ENCODE measurements at regions not wholly inside any gene's neighbourhood (a gene's known extent, or its start where the extent isn't known, plus 50 kb on each side); places are given as distances from the start of the nearest gene placed in this dataset.

DNA sequence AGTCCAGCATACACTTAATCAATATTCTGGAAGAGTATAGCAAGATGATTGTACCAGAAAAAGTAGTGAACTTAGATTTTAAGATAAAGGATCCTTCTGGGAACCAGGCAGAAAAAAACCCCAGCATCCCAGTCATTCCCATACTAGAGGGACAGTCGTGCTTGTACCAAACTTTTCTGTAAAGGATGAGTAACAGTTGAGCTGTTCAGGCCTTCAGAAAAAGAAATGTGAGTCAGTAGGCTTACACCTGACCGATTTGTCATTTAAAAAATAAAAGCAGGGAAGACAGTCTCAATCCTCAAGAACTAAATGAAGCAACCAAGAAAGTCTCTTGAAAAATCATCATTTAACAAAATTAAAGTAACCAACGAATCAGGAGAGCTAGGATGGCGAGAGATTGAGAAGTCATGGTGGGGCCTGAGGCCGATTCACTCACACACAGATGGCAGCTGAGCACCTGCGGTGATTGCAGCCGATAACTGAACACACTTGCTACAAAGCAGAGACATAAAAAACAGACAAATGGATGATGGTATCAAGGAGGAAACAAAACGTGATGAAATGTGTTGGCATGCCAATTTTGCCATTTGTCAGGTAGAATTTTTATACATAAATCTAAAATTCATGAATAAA is 170.0 kb upstream of the ALKAL2 start:
- Histone ChIP-seq H2BK15ac (replicated peaks; ENCODE audit: low read depth) (no peak overlapping the region), H3K4ac (ENCODE audit: low read depth, low read length) (no peak overlapping the region), H3K4me1 (ENCODE audit: control insufficient read depth, low read depth, low read length) (no peaks in the 10 kb centered on the region), H4K5ac (ENCODE audit: low read length) (no peak overlapping the region), H3K79me1 (ENCODE audit: low read length) (no peaks in the 10 kb centered on the region), H3K4me2 (ENCODE audit: low read length) (no peak overlapping the region), H2BK5ac (ENCODE audit: low read length) (no peak overlapping the region), H4K8ac (ENCODE audit: low read depth, low read length) (no peak overlapping the region), H3K18ac (ENCODE audit: low read length) (no peak overlapping the region), H3K36me3 (ENCODE audit: control insufficient read depth, insufficient read depth, low read length) (no peaks in the 10 kb centered on the region), H3K27ac (ENCODE audit: low read depth, low read length) (no peak overlapping the region), H2AK5ac (ENCODE audit: low read length) (no peak overlapping the region), H3K4me3 (ENCODE audit: low read length) (no peak overlapping the region), H3K79me2 (ENCODE audit: control insufficient read depth, insufficient read depth, low read length) (no peaks in the 10 kb centered on the region), H3K9ac (ENCODE audit: low read length) (no peak overlapping the region), H2BK120ac (ENCODE audit: low read depth, low read length) (no peak overlapping the region), H3K56ac (ENCODE audit: low read length) (no peak overlapping the region), H3K23ac (ENCODE audit: low read length) (no peak overlapping the region), H3K27me3 (ENCODE audit: insufficient read depth, low read length, poor library complexity) (no peaks in the 10 kb centered on the region)
- WGBS (ENCODE audit: extremely low coverage, insufficient coverage, low lambda C conversion rate) = no CpG with 5 or more reads among the region's 8 CpGs
- DNase-seq = no peak

DNA sequence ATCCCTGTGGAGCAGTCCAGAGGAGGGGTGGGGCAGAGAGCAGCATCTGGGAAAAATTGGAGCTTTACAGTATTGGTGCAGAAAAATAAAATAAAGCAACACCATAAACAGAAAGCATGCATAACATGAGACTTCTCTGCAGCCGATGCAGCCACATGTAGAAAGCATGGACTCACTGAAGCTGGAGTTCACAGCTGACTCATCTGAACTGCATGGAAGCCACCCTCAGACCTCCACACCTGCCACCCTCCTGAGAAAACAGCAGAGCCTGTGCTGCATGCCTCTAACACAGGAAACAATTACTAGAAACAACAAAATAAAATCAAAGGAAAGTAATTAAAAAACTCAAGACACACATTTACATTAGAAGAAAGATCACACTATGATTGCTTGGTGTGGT is 169.4 kb upstream of the ALKAL2 start:
- Histone ChIP-seq H4K5ac (ENCODE audit: low read length) (no peak overlapping the region), H2AK5ac (ENCODE audit: low read length) (no peak overlapping the region), H3K79me1 (ENCODE audit: low read length) (no peaks in the 10 kb centered on the region), H3K27me3 (ENCODE audit: insufficient read depth, low read length, poor library complexity) (no peaks in the 10 kb centered on the region), H3K27ac (ENCODE audit: low read depth, low read length) (no peak overlapping the region), H3K4ac (ENCODE audit: low read depth, low read length) (no peak overlapping the region), H3K79me2 (ENCODE audit: control insufficient read depth, insufficient read depth, low read length) (no peaks in the 10 kb centered on the region), H2BK5ac (ENCODE audit: low read length) (no peak overlapping the region), H2BK15ac (replicated peaks; ENCODE audit: low read depth) (no peak overlapping the region), H3K18ac (ENCODE audit: low read length) (no peak overlapping the region), H3K36me3 (ENCODE audit: control insufficient read depth, insufficient read depth, low read length) (no peaks in the 10 kb centered on the region), H3K23ac (ENCODE audit: low read length) (no peak overlapping the region), H3K4me3 (ENCODE audit: low read length) (no peak overlapping the region), H4K8ac (ENCODE audit: low read depth, low read length) (no peak overlapping the region), H3K4me2 (ENCODE audit: low read length) (no peak overlapping the region), H3K4me1 (ENCODE audit: control insufficient read depth, low read depth, low read length) (no peaks in the 10 kb centered on the region), H3K9ac (ENCODE audit: low read length) (no peak overlapping the region), H3K56ac (ENCODE audit: low read length) (no peak overlapping the region), H2BK120ac (ENCODE audit: low read depth, low read length) (no peak overlapping the region)
- WGBS (ENCODE audit: extremely low coverage, insufficient coverage, low lambda C conversion rate) = no CpG with 5 or more reads among the region's 1 CpG
- no peak for DNase-seq

DNA sequence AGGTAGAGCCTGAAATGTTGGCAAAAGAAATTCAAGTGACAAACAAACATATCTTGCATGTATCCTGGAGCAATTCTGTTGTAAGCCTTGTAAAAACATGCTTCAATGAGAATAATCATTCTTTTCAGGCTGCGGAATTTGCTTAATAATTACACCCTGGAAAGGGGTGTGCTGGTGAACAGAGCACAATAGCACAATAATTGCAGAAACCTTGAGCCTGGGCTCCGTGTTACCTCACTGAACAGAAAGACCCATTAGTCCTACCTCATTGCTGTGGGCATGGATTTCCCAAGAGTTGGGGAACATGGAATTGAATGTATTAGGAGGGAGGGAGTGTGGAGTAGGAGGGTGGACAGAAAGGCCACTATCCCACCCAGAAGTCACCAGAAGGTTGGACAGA is 168.0 kb upstream of the ALKAL2 start:
- H2BK120ac ChIP-seq (ENCODE audit: low read depth, low read length) = no peak overlapping the region
- no CpG with 5 or more reads among the region's 2 CpGs for WGBS (ENCODE audit: extremely low coverage, insufficient coverage, low lambda C conversion rate)

DNA sequence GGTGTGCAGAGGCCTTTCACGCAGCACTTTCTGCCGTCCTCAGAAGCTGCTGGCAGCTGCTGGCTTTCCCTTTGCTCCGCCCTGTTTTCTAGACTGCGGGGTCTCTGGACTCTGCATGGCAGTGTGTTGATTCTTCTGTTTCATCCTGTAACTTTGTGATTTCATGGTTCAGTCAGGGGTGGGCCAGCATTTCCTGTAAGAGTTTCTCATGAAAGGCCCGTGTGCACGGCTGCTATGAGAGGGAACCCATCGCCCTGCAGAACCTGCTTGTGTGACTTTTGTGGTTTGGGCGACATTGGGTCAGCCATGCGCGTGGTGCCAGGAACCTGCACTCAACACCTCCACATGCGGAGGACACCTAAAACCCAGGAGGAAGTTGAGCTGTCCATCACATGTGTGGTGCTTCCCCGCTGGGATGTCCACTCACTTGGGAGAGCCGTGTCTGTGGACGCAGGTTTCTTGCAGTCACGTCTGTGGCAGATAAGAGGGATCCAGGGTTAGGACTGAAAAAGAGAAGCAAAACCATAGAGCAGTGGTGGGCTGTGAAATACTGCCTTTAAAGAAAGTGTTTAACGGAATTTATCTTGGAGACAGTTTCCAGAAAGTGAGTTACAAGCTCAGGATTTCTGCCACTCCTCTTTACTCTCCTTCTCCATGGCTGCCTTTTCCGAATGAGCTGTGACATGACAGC is 167.3 kb upstream of the ALKAL2 start:
- H3K18ac ChIP-seq (ENCODE audit: low read length) = no peak overlapping the region
- no peaks in the 10 kb centered on the region for H3K4me1 ChIP-seq (ENCODE audit: control insufficient read depth, low read depth, low read length)
- H3K4me2 ChIP-seq (ENCODE audit: low read length) = no peak overlapping the region
- DNase-seq = no peak
- H3K36me3 ChIP-seq (ENCODE audit: control insufficient read depth, insufficient read depth, low read length) = no peaks in the 10 kb centered on the region
- no peak overlapping the region for H3K56ac ChIP-seq (ENCODE audit: low read length)
- no peak overlapping the region for H3K4ac ChIP-seq (ENCODE audit: low read depth, low read length)
- no peak overlapping the region for H4K8ac ChIP-seq (ENCODE audit: low read depth, low read length)
- H3K27ac ChIP-seq (ENCODE audit: low read depth, low read length) = no peak overlapping the region
- no peak overlapping the region for H2BK5ac ChIP-seq (ENCODE audit: low read length)
- no peaks in the 10 kb centered on the region for H3K79me1 ChIP-seq (ENCODE audit: low read length)
- H2BK15ac ChIP-seq (replicated peaks; ENCODE audit: low read depth) = no peak overlapping the region
- no peak overlapping the region for H4K5ac ChIP-seq (ENCODE audit: low read length)
- H3K9ac ChIP-seq (ENCODE audit: low read length) = no peak overlapping the region
- H3K79me2 ChIP-seq (ENCODE audit: control insufficient read depth, insufficient read depth, low read length) = no peaks in the 10 kb centered on the region
- no peak overlapping the region for H2BK120ac ChIP-seq (ENCODE audit: low read depth, low read length)
- no peaks in the 10 kb centered on the region for H3K27me3 ChIP-seq (ENCODE audit: insufficient read depth, low read length, poor library complexity)
- H3K23ac ChIP-seq (ENCODE audit: low read length) = no peak overlapping the region
- H3K4me3 ChIP-seq (ENCODE audit: low read length) = no peak overlapping the region
- no peak overlapping the region for H2AK5ac ChIP-seq (ENCODE audit: low read length)
- no CpG with 5 or more reads among the region's 17 CpGs for WGBS (ENCODE audit: extremely low coverage, insufficient coverage, low lambda C conversion rate)

More for the DNA sequence above, 168.0 kb upstream of the ALKAL2 start:
- no peak overlapping the region for H2BK15ac ChIP-seq (replicated peaks; ENCODE audit: low read depth)
- H3K56ac ChIP-seq (ENCODE audit: low read length) = no peak overlapping the region
- H4K5ac ChIP-seq (ENCODE audit: low read length) = no peak overlapping the region
- H3K18ac ChIP-seq (ENCODE audit: low read length) = no peak overlapping the region
- no peak overlapping the region for H3K9ac ChIP-seq (ENCODE audit: low read length)
- no peak for DNase-seq
- H2BK5ac ChIP-seq (ENCODE audit: low read length) = no peak overlapping the region
- H3K36me3 ChIP-seq (ENCODE audit: control insufficient read depth, insufficient read depth, low read length) = no peaks in the 10 kb centered on the region
- H3K79me2 ChIP-seq (ENCODE audit: control insufficient read depth, insufficient read depth, low read length) = no peaks in the 10 kb centered on the region
- no peaks in the 10 kb centered on the region for H3K27me3 ChIP-seq (ENCODE audit: insufficient read depth, low read length, poor library complexity)
- no peak overlapping the region for H2AK5ac ChIP-seq (ENCODE audit: low read length)
- no peak overlapping the region for H3K4me2 ChIP-seq (ENCODE audit: low read length)
- H3K79me1 ChIP-seq (ENCODE audit: low read length) = no peaks in the 10 kb centered on the region
- H4K8ac ChIP-seq (ENCODE audit: low read depth, low read length) = no peak overlapping the region
- no peak overlapping the region for H3K23ac ChIP-seq (ENCODE audit: low read length)
- no peak overlapping the region for H3K27ac ChIP-seq (ENCODE audit: low read depth, low read length)
- no peaks in the 10 kb centered on the region for H3K4me1 ChIP-seq (ENCODE audit: control insufficient read depth, low read depth, low read length)
- H3K4ac ChIP-seq (ENCODE audit: low read depth, low read length) = no peak overlapping the region
- no peak overlapping the region for H3K4me3 ChIP-seq (ENCODE audit: low read length)

DNA sequence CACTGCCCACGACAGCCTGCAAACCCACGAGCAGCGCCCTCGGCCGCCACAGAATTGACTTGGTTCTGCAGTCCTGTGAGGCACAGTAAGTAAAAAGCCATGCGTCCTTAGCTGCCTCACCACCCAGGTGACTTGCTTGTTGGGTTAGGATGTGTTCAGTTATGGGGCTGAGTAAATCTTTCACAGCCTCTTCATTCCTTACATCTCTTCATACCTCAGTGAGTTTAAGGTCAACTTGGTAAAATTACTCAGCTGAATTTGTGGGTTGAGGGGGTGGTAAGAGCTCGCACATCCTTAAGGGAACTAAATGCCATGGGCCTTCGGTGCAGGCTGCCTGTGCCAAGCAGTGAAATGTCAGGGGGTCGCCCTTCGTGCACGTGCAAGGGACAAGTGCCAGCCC is 165.2 kb upstream of the ALKAL2 start:
- Histone ChIP-seq H3K4me2 (ENCODE audit: low read length) (no peak overlapping the region), H3K27me3 (ENCODE audit: insufficient read depth, low read length, poor library complexity) (no peaks in the 10 kb centered on the region), H3K9ac (ENCODE audit: low read length) (no peak overlapping the region), H2BK15ac (replicated peaks; ENCODE audit: low read depth) (no peak overlapping the region), H3K4me3 (ENCODE audit: low read length) (no peak overlapping the region), H4K5ac (ENCODE audit: low read length) (no peak overlapping the region), H3K56ac (ENCODE audit: low read length) (no peak overlapping the region), H3K23ac (ENCODE audit: low read length) (no peak overlapping the region), H2BK5ac (ENCODE audit: low read length) (no peak overlapping the region), H3K27ac (ENCODE audit: low read depth, low read length) (no peak overlapping the region), H3K79me2 (ENCODE audit: control insufficient read depth, insufficient read depth, low read length) (no peaks in the 10 kb centered on the region), H2BK120ac (ENCODE audit: low read depth, low read length) (no peak overlapping the region), H3K79me1 (ENCODE audit: low read length) (no peaks in the 10 kb centered on the region), H2AK5ac (ENCODE audit: low read length) (no peak overlapping the region), H3K18ac (ENCODE audit: low read length) (no peak overlapping the region), H3K4me1 (ENCODE audit: control insufficient read depth, low read depth, low read length) (no peaks in the 10 kb centered on the region), H4K8ac (ENCODE audit: low read depth, low read length) (no peak overlapping the region), H3K36me3 (ENCODE audit: control insufficient read depth, insufficient read depth, low read length) (no peaks in the 10 kb centered on the region), H3K4ac (ENCODE audit: low read depth, low read length) (no peak overlapping the region)
- DNase-seq = no peak
- WGBS (ENCODE audit: extremely low coverage, insufficient coverage, low lambda C conversion rate) = no CpG with 5 or more reads among the region's 11 CpGs

DNA sequence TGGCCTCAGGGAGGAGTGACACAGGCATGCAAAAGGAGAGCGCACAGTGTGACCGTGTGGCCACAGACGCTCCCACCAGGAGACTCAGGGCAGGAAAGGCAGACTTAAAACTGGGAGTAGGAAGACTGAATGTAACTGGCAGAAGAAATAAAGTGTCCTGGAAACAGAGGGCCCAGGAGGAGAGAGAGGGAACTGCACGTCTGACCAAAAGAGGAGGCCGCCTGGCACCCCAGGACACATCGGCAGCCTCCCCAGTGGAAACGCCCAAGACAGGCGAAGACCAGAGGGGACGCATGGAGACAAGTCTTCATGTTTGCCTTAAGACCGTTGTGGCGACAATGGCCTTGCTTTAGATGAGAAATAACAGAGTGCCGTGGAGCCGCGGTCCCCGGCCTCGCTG is 163.6 kb upstream of the ALKAL2 start:
- Histone ChIP-seq H2BK120ac (ENCODE audit: low read depth, low read length) (no peak overlapping the region), H3K4me3 (ENCODE audit: low read length) (no peak overlapping the region), H3K36me3 (ENCODE audit: control insufficient read depth, insufficient read depth, low read length) (no peaks in the 10 kb centered on the region), H3K23ac (ENCODE audit: low read length) (no peak overlapping the region), H3K56ac (ENCODE audit: low read length) (no peak overlapping the region), H3K18ac (ENCODE audit: low read length) (no peak overlapping the region), H3K4ac (ENCODE audit: low read depth, low read length) (no peak overlapping the region), H3K4me2 (ENCODE audit: low read length) (no peak overlapping the region), H3K27ac (ENCODE audit: low read depth, low read length) (no peak overlapping the region), H4K5ac (ENCODE audit: low read length) (no peak overlapping the region), H3K79me1 (ENCODE audit: low read length) (no peaks in the 10 kb centered on the region), H3K9ac (ENCODE audit: low read length) (no peak overlapping the region), H3K27me3 (ENCODE audit: insufficient read depth, low read length, poor library complexity) (no peaks in the 10 kb centered on the region), H4K8ac (ENCODE audit: low read depth, low read length) (no peak overlapping the region), H2AK5ac (ENCODE audit: low read length) (no peak overlapping the region), H3K79me2 (ENCODE audit: control insufficient read depth, insufficient read depth, low read length) (no peaks in the 10 kb centered on the region), H3K4me1 (ENCODE audit: control insufficient read depth, low read depth, low read length) (no peaks in the 10 kb centered on the region), H2BK15ac (replicated peaks; ENCODE audit: low read depth) (no peak overlapping the region), H2BK5ac (ENCODE audit: low read length) (no peak overlapping the region)
- no CpG with 5 or more reads among the region's 16 CpGs for WGBS (ENCODE audit: extremely low coverage, insufficient coverage, low lambda C conversion rate)
- DNase-seq = no peak

Data from mesendoderm (in vitro differentiated cells).